ENCODE measurements at regions not wholly inside any gene's neighbourhood (a gene's known extent, or its start where the extent isn't known, plus 50 kb on each side); places are given as distances from the start of the nearest gene placed in this dataset.

DNA sequence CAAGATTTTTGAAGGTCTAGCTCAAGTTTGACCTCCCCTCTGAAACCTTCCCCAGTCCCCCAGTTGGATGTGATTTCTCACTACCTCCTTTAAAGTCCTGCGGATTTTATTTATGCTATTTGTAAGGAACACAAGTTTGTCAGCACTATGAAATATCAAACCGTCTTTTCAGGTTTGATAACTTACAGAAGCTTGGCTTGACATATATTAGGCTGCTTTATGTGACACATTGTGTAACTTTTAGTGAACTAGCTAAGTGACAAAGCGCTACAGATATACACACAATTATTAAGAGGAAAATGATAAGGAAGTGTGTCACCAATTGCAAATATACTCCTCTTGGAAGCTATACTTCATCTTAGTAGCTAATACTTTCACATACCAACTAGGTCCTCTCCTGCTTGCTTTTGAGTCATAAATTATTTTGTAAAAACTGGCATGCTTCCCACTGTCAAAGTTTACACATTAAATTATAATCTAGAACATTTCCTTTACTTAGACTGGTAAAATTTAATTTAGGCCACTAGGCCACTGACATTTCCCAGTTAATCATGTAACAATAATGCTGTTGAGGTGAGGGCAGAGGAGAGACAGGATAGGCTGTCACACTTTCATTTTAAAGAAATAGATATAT is 149.5 kb downstream of the TMTC3 start:
- TF ChIP-seq, protein P1, sequence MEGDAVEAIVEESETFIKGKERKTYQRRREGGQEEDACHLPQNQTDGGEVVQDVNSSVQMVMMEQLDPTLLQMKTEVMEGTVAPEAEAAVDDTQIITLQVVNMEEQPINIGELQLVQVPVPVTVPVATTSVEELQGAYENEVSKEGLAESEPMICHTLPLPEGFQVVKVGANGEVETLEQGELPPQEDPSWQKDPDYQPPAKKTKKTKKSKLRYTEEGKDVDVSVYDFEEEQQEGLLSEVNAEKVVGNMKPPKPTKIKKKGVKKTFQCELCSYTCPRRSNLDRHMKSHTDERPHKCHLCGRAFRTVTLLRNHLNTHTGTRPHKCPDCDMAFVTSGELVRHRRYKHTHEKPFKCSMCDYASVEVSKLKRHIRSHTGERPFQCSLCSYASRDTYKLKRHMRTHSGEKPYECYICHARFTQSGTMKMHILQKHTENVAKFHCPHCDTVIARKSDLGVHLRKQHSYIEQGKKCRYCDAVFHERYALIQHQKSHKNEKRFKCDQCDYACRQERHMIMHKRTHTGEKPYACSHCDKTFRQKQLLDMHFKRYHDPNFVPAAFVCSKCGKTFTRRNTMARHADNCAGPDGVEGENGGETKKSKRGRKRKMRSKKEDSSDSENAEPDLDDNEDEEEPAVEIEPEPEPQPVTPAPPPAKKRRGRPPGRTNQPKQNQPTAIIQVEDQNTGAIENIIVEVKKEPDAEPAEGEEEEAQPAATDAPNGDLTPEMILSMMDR (IDR thresholded peaks at IDR 0.05; ENCODE audit: borderline replicate concordance, extremely low read depth, low read length, poor library complexity, severe bottlenecking) = no peak
- TF ChIP-seq EZH2 (IDR thresholded peaks at IDR 0.05; ENCODE audit: borderline replicate concordance, low read depth, low read length, severe bottlenecking) = no peak
- H3K79me2 ChIP-seq (ENCODE audit: insufficient read depth, low read length) = no peaks in the 10 kb centered on the region
- no peak overlapping the region for H2AFZ ChIP-seq (ENCODE audit: low read depth, low read length)
- no peak for ATAC-seq (ENCODE audit: insufficient read depth, low read depth)
- no peaks in the 10 kb centered on the region for H3K4me1 ChIP-seq (ENCODE audit: insufficient read depth, low read length)
- no peaks in the 10 kb centered on the region for H3K36me3 ChIP-seq (ENCODE audit: insufficient read depth, low read length)
- no peaks in the 10 kb centered on the region for H3K9me3 ChIP-seq (ENCODE audit: insufficient read depth, low read length, severe bottlenecking)
- no peaks in the 10 kb centered on the region for H4K20me1 ChIP-seq (ENCODE audit: insufficient read depth, low read length)
- H3K27me3 ChIP-seq (ENCODE audit: insufficient read depth, low read length, poor library complexity) = no peaks in the 10 kb centered on the region
- no peak for DNase-seq
- no peak overlapping the region for H3K4me3 ChIP-seq (ENCODE audit: low read depth in 1 of 2, low read length in 2 of 2)
- H3K4me2 ChIP-seq (ENCODE audit: insufficient read depth, low read length) = no peak overlapping the region
- no peak overlapping the region for H3K9ac ChIP-seq (ENCODE audit: low read depth, low read length)
- no peak overlapping the region for H3K27ac ChIP-seq (ENCODE audit: low read length)

DNA sequence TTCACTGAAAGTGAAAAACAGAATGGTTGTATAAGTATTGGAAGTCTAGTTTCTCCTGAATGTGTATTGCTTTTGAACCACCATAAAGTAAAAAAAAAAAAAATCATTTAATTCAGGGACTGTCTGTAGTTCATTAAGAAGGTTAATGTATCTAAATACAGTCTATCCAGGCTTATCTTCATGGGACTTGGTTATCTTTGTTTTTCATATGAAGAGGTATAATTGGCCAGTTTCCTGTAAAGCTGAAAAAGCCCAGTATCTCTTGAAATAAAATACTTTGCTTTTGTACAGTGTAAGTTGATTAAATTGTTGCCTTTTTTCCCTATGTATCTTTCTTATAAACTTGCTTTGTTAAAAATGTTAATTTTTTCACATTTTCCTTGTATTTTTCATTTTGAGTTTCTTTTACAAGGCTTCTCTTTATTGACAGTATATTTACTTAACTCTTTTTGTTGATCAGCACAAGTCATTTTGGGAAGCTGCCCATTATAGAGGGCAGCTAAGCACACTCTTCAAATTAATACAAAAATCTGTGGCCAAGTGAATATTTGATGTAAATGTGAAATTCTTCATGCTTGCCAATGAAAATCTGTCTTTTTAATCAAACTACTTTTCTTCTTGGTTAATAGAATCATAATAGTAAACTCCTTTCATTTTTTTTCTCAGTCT is 156.0 kb downstream of the TMTC3 start:
- H3K4me2 ChIP-seq (ENCODE audit: insufficient read depth, low read length) = no peak overlapping the region
- no peaks in the 10 kb centered on the region for H3K36me3 ChIP-seq (ENCODE audit: insufficient read depth, low read length)
- H3K79me2 ChIP-seq (ENCODE audit: insufficient read depth, low read length) = no peaks in the 10 kb centered on the region
- no peaks in the 10 kb centered on the region for H4K20me1 ChIP-seq (ENCODE audit: insufficient read depth, low read length)
- H3K9ac ChIP-seq (ENCODE audit: low read depth, low read length) = no peak overlapping the region
- H3K9me3 ChIP-seq (ENCODE audit: insufficient read depth, low read length, severe bottlenecking) = no peaks in the 10 kb centered on the region
- DNase-seq (no peak), ATAC-seq (ENCODE audit: insufficient read depth, low read depth) (no peak)
- H2AFZ ChIP-seq (ENCODE audit: low read depth, low read length) = no peak overlapping the region
- H3K4me3 ChIP-seq (ENCODE audit: low read depth in 1 of 2, low read length in 2 of 2) = no peak overlapping the region
- H3K27ac ChIP-seq (ENCODE audit: low read length) = no peak overlapping the region
- no peaks in the 10 kb centered on the region for H3K4me1 ChIP-seq (ENCODE audit: insufficient read depth, low read length)
- no peak for TF ChIP-seq EZH2 (IDR thresholded peaks at IDR 0.05; ENCODE audit: borderline replicate concordance, low read depth, low read length, severe bottlenecking)
- TF ChIP-seq, protein P1 (IDR thresholded peaks at IDR 0.05; ENCODE audit: borderline replicate concordance, extremely low read depth, low read length, poor library complexity, severe bottlenecking) = no peak
- H3K27me3 ChIP-seq (ENCODE audit: insufficient read depth, low read length, poor library complexity) = no peaks in the 10 kb centered on the region

DNA sequence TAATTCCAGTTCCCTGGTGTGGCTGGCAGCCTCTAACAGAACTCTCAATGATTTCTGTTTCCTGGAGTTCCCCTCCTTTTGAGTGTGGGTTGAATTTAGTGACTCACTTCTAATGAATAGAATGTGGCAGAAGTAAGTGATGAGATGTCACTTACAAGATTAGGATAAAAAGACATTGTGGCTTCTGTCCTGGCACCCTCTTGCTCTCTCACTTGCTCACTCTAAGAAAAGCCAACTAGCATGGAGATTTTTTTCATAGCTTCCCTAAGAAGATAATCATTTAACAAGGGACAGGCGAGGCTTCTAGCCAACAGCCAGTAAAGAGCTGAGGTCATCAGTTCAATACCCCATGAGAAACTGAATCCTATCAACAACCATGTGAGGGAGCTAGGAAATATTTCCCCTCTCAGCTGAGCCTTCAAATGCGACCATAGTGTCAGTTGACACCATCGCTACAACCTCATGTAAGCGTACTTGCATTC is 156.7 kb downstream of the TMTC3 start:
- H3K9me3 ChIP-seq (ENCODE audit: insufficient read depth, low read length, severe bottlenecking) = no peaks in the 10 kb centered on the region
- no peak for DNase-seq

More for the DNA sequence above, 156.7 kb downstream of the TMTC3 start:
- Histone ChIP-seq H3K79me2 (ENCODE audit: insufficient read depth, low read length) (no peaks in the 10 kb centered on the region), H3K4me2 (ENCODE audit: insufficient read depth, low read length) (no peak overlapping the region), H3K9ac (ENCODE audit: low read depth, low read length) (no peak overlapping the region), H3K4me1 (ENCODE audit: insufficient read depth, low read length) (no peaks in the 10 kb centered on the region), H3K36me3 (ENCODE audit: insufficient read depth, low read length) (no peaks in the 10 kb centered on the region), H3K27ac (ENCODE audit: low read length) (no peak overlapping the region), H3K4me3 (ENCODE audit: low read depth in 1 of 2, low read length in 2 of 2) (no peak overlapping the region), H2AFZ (ENCODE audit: low read depth, low read length) (no peak overlapping the region), H3K27me3 (ENCODE audit: insufficient read depth, low read length, poor library complexity) (no peaks in the 10 kb centered on the region), H4K20me1 (ENCODE audit: insufficient read depth, low read length) (no peaks in the 10 kb centered on the region)
- TF ChIP-seq, protein P1 (IDR thresholded peaks at IDR 0.05; ENCODE audit: borderline replicate concordance, extremely low read depth, low read length, poor library complexity, severe bottlenecking) = no peak
- no peak for TF ChIP-seq EZH2 (IDR thresholded peaks at IDR 0.05; ENCODE audit: borderline replicate concordance, low read depth, low read length, severe bottlenecking)
- no peak for ATAC-seq (ENCODE audit: insufficient read depth, low read depth)

All from DND-41 (cell line).